Activated gamma-delta T cell treated with Interleukin-2 at 50 U/mL for 16 hours (primary cell): ENCODE measurements at regions not wholly inside any gene's neighbourhood (a gene's known extent, or its start where the extent isn't known, plus 50 kb on each side); places are given as distances from the start of the nearest gene placed in this dataset.
A peak's percentile ranks its signal among the peaks of the same experiment; 100 is the strongest.
"Not testable (repeated sequence)": the region's sequence is repeated elsewhere in the genome, so short reads cannot be mapped to it uniquely, and the experiment has no call there.

Source experiments
- DNase-seq: peaks from one replicate; pipeline ENCODE4 v3.0.0-alpha.2; 2020

DNA sequence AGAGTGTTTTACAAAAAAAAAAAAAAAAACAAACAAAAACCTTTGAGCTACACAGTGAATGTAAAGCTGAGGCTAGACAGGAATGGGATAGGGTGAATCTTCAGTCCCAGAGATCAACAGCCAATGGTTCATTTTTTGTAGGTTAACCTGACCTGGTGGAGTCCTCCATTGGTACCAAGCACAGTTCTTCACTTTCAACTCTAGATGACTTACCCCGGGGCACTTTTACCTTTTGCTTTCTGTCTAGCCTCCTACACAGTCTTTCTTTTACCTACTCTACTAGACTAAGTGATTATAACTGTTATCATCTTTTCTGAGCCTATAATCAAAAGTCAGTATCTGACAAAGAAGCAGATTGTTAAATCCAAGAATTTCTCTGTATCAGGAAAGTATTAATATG is 50.9 kb downstream of the ANXA2R start:
- DNase-seq, result no peak

DNA sequence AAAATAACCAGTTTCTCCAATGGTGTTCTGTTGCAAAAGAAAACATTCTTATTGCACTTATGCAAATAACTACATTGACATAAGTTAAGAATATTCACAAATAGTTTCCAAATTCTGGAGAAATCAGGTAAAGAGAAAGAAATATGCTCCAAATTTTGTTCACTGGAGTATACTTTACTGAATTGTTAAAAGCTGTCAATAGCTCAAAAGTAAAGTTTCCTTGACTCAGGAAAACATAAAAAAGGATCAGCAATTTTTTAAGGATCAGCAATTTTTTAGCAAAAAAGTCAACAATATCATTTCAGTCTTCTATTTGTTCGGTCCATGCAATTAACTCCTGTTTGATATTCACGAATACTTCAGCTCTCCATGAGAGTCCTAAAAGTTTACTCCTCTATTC is 51.6 kb downstream of the ANXA2R start:
- no peak for DNase-seq

DNA sequence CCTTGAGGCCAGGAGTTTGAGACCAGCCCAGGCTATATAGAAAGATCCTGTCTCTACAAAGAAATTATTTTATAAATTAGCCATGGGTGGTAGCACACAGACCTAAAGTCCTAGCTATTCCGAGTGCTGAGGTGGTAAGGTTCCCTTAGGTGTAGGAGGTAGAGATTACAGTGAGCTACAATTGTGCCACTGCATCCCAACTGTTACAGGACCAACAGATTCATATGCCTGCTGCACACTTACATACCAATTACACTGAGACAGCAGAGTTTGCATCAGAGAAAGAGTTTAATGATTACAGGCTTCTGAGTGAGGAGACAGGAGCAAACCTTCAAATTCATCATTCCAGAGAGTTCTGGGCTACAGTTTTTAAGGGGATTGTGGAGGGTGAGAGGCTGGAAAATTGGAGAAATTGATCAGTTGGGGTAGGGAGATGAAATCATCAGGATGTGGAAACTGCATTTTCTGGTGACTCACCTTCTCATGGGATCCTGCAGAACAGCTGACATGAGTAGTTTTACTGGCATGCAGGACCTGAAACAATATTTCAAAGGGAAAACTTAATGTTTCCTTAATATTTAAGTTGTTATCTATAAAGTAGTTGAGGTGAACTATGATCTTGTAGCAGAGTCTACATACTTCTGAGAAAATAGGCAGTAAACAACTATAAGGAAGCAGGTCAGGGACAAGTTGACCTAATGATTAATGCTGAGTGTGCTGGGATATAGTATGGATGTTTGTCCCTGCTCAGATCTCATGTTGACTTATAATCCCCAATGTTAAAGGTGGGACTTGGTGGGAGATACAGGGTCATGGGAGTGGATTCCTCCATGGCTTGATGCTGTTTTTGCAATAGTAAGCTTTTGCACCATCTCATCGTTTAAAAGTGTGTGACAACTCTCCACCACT is 54.7 kb downstream of the ANXA2R start:
- DNase-seq, result no peak

GRCh38 chr5:42984307-42984706 is 55.8 kb downstream of the ANXA2R start:
- DNase-seq, result no peak

GRCh38 chr5:42982107-42982622 is 58.0 kb downstream of the ANXA2R start:
- no peak for DNase-seq

- DNase-seq, result not testable (repeated sequence)
Measured at GRCh38 chr5:42981417-42982106, 58.6 kb downstream of the ANXA2R start.

GRCh38 chr5:42981015-42981414 is 59.1 kb downstream of the ANXA2R start:
- not testable (repeated sequence) for DNase-seq

- not testable (repeated sequence) for DNase-seq
Measured at GRCh38 chr5:42980391-42980790, 59.7 kb downstream of the ANXA2R start.

DNA sequence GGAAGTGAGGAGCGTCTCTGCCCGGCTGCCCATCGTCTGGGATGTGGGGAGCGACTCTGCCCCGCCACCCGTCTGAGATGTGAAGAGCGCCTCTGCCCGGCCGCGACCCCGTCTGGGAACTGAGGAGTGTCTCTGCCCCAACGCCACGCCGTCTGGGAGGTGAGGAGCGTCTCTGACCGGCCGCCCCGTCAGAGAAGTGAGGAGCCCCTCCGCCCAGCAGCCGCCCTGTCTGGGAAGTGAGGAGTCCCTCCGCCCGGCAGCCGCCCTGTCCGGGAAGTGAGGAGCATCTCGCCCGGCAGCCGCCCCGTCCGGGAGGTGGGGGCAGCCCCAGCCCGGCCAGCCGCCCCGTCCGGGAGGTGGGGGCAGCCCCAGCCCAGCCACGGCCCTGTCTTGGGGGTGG is 60.9 kb downstream of the ANXA2R start:
- not testable (repeated sequence) for DNase-seq

DNA sequence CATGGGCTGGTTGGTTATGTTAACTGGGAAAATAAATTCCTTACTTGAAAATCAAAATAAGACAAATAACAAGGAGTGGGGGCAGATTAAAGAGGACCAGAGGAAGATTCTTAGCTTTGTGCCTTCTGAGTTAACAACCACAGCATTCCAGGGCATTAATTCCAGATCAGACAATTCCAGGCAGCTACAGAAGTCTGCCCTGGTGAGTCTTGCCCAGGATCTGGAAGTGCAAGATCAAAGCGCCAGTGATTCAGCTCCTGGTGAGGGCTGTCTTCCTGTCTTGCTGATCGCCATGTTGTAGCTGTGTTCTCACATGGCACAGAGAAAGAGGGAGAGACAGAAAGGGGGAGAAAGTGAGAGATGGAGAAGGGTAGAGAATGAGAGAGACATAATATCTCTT is 65.6 kb downstream of the ANXA2R start:
- DNase-seq, result no peak

DNA sequence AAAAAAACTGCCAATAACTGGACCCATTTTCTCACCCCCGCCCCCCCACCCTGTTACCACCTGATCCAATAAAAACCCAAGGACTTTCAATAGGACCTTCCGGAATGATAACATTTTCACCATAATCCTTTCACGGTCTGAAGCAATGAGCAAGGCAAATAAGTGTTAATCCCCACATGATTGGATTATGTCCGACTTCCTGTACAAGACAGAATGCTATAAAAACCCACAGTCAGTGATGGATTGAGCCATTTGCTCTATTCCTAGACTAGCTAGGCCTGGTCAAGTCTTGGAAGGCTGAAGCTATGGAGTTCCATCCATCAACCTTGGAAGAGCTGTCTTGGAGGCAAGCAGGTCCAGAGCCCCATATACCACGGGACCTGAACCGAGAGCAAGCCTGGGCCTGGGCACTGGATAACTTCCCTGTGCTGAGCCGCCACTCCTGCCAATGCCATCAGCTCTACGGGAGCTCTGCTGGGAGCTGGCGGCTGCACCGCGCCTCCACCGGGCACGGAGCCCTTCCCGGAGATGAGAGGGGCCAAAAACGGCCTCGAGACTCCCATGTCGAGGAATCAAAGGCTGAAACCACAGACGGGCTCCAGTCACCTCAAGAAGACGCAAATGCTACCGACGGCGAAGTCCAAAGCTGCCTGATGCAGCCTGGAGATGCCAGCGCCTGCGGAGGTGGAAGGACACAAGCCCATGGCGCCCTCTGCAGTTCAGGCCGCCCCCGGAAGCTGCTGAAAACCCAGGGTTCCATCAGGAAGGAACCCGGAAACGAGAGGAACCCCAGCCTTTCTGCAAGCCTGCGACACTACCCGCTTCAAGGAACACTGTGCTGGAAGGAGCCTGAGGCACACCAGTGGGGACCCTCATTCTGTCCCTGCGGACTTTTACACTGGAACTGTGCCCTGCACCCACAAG is 69.2 kb downstream of the ANXA2R start:
- DNase-seq, result no peak

DNA sequence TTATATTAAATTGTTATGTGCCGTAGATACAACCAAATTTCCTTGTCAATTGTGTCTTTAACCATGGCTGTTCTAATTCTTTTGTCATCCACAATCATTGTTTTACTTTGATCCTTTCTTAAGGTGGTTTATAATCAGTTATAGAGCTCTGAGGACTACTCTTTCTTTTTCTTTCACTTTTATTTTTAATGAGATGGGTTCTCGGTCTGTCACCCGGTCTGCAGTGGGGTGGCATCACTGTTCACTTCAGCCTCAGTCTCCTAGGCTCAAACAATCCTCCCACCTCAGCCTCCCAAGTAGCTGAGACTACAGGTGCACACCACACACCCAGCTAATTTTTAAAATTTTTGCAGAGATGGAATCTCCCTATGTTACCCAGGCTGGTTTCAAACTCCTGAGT is 74.2 kb downstream of the ANXA2R start:
- no peak for DNase-seq

GRCh38 chr5:42963412-42963811 is 76.7 kb downstream of the ANXA2R start:
- no peak for DNase-seq

DNA sequence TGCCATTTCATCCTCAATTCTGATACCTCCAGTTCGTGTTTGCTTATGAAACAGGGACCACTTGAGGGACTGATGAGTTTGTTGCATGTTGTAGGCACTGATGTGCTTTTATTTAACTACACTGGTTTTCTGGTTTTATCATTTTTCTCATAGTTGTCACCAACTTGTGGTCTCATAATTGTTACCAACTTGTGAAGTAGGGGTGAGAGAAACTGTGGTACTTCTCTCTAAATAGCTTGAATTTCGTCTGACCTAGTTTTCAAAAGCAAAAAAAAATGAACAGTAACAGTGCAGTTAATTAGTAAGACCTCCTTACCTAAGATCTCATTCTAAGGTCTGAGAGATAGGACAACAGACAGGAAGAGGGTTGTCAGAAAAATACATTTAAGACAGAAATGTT is 78.0 kb downstream of the ANXA2R start:
- DNase-seq, result no peak

DNA sequence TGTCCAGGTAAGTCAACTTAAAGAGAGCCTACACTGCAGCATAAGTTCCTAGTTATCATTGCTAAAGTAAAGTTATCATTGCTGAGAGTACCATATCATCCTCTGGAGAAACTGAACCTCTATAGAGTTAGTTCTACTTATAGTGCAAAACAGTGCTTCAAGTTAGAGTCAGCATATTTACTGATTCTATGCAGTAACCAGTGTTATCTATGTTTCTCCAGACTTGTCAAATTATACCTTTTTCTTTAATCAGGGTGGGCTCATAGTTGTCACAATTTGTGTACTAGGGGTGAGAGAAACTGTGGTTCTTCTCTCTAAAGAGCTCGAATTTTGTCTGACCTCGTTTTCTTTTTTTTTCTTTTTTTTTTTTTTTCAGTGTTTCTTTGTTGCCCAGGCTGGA is 79.6 kb downstream of the ANXA2R start:
- no peak for DNase-seq

- no peak for DNase-seq
Measured at GRCh38 chr5:42956551-42956950, 83.6 kb downstream of the ANXA2R start.

- no peak for DNase-seq
Measured at GRCh38 chr5:42953041-42953440, 87.1 kb downstream of the ANXA2R start.

DNA sequence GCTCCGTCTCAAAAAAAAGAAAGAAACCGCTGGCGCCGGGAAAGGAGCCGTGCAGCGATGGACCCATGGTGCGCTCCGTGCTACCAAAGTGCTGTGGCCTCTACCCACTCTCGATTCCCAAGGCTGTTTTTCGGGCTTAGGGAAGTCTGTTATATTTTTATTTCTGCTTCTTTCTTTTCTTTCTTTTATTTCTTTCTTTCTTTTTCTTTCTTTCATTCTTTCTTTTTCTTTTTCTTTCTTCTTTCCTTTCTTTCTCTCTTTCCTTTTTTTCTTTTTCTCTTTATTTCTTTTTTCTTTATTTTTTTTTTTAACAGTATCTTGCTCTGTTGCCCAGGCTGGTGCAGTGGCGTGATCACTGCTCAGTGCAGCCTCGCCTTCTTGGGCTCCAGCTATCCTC is 87.5 kb downstream of the ANXA2R start:
- DNase-seq, result no peak

- peak; percentile 61 for DNase-seq
Measured at GRCh38 chr5:42951293-42951840, 88.8 kb downstream of the ANXA2R start.

DNA sequence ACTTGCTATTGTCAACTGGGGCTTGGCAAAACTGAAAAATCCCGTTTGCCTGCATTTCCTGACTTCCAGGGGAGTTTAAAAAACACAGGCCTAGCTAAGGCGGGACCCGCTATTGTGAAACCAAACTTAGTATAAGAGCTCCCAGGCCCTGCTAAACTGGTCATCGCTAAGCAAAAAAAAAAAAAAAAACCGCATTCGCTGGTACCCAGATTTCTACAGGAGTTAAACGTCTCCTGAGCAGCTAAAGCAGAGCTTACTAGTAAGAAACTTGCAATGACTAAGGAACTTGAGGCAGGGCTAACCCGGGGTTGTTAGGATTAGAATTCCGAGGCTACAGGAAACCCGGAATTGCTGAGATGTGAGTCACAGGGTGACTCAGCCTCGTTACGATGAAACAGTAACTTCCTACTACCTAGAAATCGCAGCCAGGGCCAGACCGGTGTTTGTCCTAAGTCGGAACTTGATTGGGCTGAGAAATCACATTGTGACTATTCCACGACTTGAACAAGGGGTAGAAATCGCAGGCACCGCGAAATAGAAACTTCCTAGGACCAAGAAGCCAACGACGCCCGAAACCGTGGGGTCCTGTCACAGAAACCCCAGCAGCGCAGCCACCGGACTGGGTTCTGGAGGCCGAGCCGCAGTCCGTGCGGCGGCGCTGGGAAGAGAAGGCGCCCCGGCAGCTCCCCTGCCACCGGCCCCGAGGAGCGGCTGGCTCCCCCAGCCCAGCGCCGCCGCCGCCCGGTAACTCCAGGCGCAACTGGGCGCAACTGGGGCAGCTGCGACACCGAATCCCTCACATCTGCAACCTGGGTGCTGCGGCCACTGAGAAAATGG is 89.4 kb downstream of the ANXA2R start:
- DNase-seq, result peak; percentile 61

DNA sequence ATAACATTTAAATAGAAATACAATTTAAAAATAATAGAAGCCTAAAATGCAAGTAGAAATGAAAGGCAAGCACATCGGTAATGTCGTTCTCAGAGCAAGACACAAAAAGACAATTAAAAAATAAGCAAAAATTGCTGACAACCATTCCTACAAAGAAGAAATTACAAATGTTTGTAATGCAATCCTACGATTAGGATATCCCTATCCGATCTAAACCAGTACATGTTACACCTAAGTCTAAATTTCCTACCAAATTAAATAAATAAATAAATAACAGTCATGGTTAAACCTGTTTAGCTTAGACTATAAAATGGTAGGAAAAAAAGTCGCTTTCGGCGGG is 90.0 kb downstream of the ANXA2R start:
- no peak for DNase-seq
